Endothelial cell of umbilical vein (primary cell): ENCODE measurements at regions not wholly inside any gene's neighbourhood (a gene's known extent, or its start where the extent isn't known, plus 50 kb on each side); places are given as distances from the start of the nearest gene placed in this dataset.

Experiments used
- BruUV-seq: library from RNA; stranded (reverse); fragments of 400-500 nt; replicated peaks from 2 replicates; lab custom pipeline; 2021; lab: Mats Ljungman, UMichigan
- CTCF ChIA-PET: fragments of 300-600, 350-600 bp; sonication (Branson Sonifier 250); formaldehyde crosslinking; loops from one replicate; lab custom pipeline; 2021; ENCODE audit warnings: antibody characterized with exemption, inconsistent platforms; lab: Charles Lee
- POLR2A ChIA-PET: fragments of 300-600, 350-600 bp; sonication (Branson Sonifier 250); formaldehyde crosslinking; loops from one replicate; lab custom pipeline; 2021; ENCODE audit warnings: antibody characterized with exemption, inconsistent platforms; lab: Charles Lee
- DNase-seq: peaks from one replicate; pipeline ENCODE4 v3.0.0-alpha.2; 2011; ENCODE audit warnings: low read depth, low spot score
- FAIRE-seq: peaks from 2 replicates; lab custom pipeline; 2011; peaks lifted over from hg19 to GRCh38; lab: Jason Lieb, UNC
- H2AFZ ChIP-seq: 2 replicates; pipeline ENCODE4 v1.6.0; 2012; ENCODE audit warnings: low read depth, low read length, control low read depth, inconsistent platforms
- H3K27ac ChIP-seq: 2 replicates; pipeline ENCODE4 v1.5.1; 2011; ENCODE audit warnings: low read depth, mild to moderate bottlenecking, control low read depth, low read length, moderate library complexity; ENCODE audit not compliant: insufficient read depth
- H3K27me3 ChIP-seq, 2 experiments: 2 replicates each; pipeline versions ENCODE4 v1.6.0 to v1.6.1; 2011; ENCODE audit warnings: low read length in 2 of 2, mixed read lengths in 1 of 2; ENCODE audit not compliant: control insufficient read depth in 2 of 2, insufficient read depth in 2 of 2
- H3K36me3 ChIP-seq, 2 experiments: 2 replicates in 1 of 2; 3 replicates in 1 of 2; pipeline ENCODE4 v1.5.1; 2011; ENCODE audit warnings: low read length in 2 of 2, mild to moderate bottlenecking in 1 of 2, moderate library complexity in 1 of 2; ENCODE audit not compliant: control insufficient read depth in 2 of 2, insufficient read depth in 2 of 2; ENCODE audit errors: extremely low read depth in 1 of 2
- H3K4me1 ChIP-seq: 3 replicates; pipeline ENCODE4 v1.5.1; 2011; ENCODE audit warnings: mild to moderate bottlenecking, low read length; ENCODE audit not compliant: control insufficient read depth, insufficient read depth; ENCODE audit errors: extremely low read depth
- H3K4me2 ChIP-seq: 2 replicates; pipeline ENCODE4 v1.6.1; 2011; ENCODE audit warnings: low read length, control low read depth, mixed read lengths; ENCODE audit not compliant: insufficient read depth
- H3K4me3 ChIP-seq, 3 experiments: fragments of 200-600 bp in 1 of 3; sonication (generic), shearing (Covaris generic) in 1 of 3; replicated peaks in 1 of 3; 2 replicates each; pipeline ENCODE4 v1.5.1; 2011 to 2016; ENCODE audit warnings: control low read depth in 3 of 3, low read length in 3 of 3, mild to moderate bottlenecking in 2 of 3, inconsistent platforms in 1 of 3, low read depth in 1 of 3, moderate library complexity in 1 of 3; ENCODE audit not compliant: insufficient read depth in 1 of 3
- H3K79me2 ChIP-seq: 2 replicates; pipeline ENCODE4 v1.6.0; 2012; ENCODE audit warnings: low read length, inconsistent platforms; ENCODE audit not compliant: control insufficient read depth, insufficient read depth
- H3K9ac ChIP-seq: replicated peaks from 2 replicates; pipeline ENCODE3; 2011; ENCODE audit warnings: low read length, control low read depth; ENCODE audit not compliant: insufficient read depth; ENCODE audit errors: extremely low read depth
- H3K9me1 ChIP-seq: replicated peaks from 3 replicates; pipeline ENCODE4 v1.6.0; 2011; ENCODE audit warnings: mild to moderate bottlenecking, low read length; ENCODE audit not compliant: control insufficient read depth, insufficient read depth; ENCODE audit errors: extremely low read depth
- H3K9me3 ChIP-seq: replicated peaks from 2 replicates; pipeline ENCODE4 v1.5.1; 2012; ENCODE audit warnings: low read length, inconsistent platforms; ENCODE audit not compliant: control insufficient read depth, insufficient read depth
- H4K20me1 ChIP-seq: replicated peaks from 2 replicates; pipeline ENCODE3; 2011; ENCODE audit warnings: mild to moderate bottlenecking, low read length; ENCODE audit not compliant: control insufficient read depth, insufficient read depth; ENCODE audit errors: extremely low read depth
- CTCF ChIP-seq, 2 donors: IDR thresholded peaks; 1 replicate in 1 of 2; 2 replicates in 1 of 2; pipeline ENCODE4 v1.5.1; 2011; ENCODE audit warnings: low read length in 2 of 2, mild to moderate bottlenecking in 2 of 2, moderate library complexity in 2 of 2, control low read depth in 1 of 2, inconsistent platforms in 1 of 2, low read depth in 1 of 2; ENCODE audit not compliant: insufficient read depth in 1 of 2; ENCODE audit errors: extremely low read depth in 1 of 2
- EZH2 ChIP-seq: IDR thresholded peaks from 2 replicates; pipeline ENCODE4 v1.6.1; 2012; ENCODE audit warnings: borderline replicate concordance, low read depth, mild to moderate bottlenecking, moderate library complexity, low read length, inconsistent platforms; ENCODE audit not compliant: severe bottlenecking
- FOS ChIP-seq: IDR thresholded peaks from 2 replicates; pipeline ENCODE4 v1.6.1; 2011; ENCODE audit warnings: mild to moderate bottlenecking, low read length, moderate library complexity, borderline replicate concordance; ENCODE audit not compliant: insufficient read depth
- GATA2 ChIP-seq: IDR thresholded peaks from 2 replicates; pipeline ENCODE4 v1.7.0; 2011; ENCODE audit warnings: low read depth, mild to moderate bottlenecking, moderate library complexity, mixed read lengths, low read length; ENCODE audit not compliant: insufficient read length, insufficient read depth
- JUN ChIP-seq: IDR thresholded peaks from 2 replicates; pipeline ENCODE4 v1.6.1; 2011; ENCODE audit warnings: borderline replicate concordance, low read depth; ENCODE audit not compliant: insufficient read length, insufficient read depth
- MAX ChIP-seq: IDR thresholded peaks from 2 replicates; pipeline ENCODE4 v1.6.1; 2011; ENCODE audit not compliant: insufficient read depth, insufficient read length
- MYC ChIP-seq: IDR thresholded peaks from one replicate; pipeline ENCODE4 v1.6.1; 2011; ENCODE audit warnings: mild to moderate bottlenecking, low read depth, low read length
- POLR2A ChIP-seq: IDR thresholded peaks from 2 replicates; pipeline ENCODE4 v1.6.1; 2012; ENCODE audit warnings: low read depth, mild to moderate bottlenecking, control low read depth, low read length
- POLR2AphosphoS5 ChIP-seq: IDR thresholded peaks from 2 replicates; pipeline ENCODE4 v1.6.1; 2012; ENCODE audit warnings: low read depth, mild to moderate bottlenecking, control low read depth, low read length, moderate library complexity; ENCODE audit not compliant: insufficient read depth
- dilution Hi-C: fragments of 300-500 bp; cut with MboI; formaldehyde crosslinking; loops from one replicate; pipeline ENCODE4 v1.15.0; 2019; ENCODE audit warnings: low sequenced_read_pairs; ENCODE audit not compliant: extremely low pct_ligation_motif_present
- intact Hi-C: fragments of 100-400 bp; cut with micrococcal nuclease; formaldehyde crosslinking; loops from one replicate; pipeline ENCODE4 v1.10.0; 2022

GRCh38 chr12:91630083-91630482 is 447.5 kb upstream of the DCN start:
- dilution Hi-C loops = no loop called here
- Histone ChIP-seq H3K27ac (no peak overlapping the region), H3K9me3 (no peaks in the 10 kb centered on the region), H4K20me1 (no peaks in the 10 kb centered on the region), H3K9me1 (no peaks in the 10 kb centered on the region), H3K4me1 (no peaks in the 10 kb centered on the region), H3K4me3 (no peak overlapping the region), H3K79me2 (no peaks in the 10 kb centered on the region), H3K36me3 (no peaks in the 10 kb centered on the region), H3K27me3 (no peaks in the 10 kb centered on the region), H3K9ac (no peak overlapping the region), H3K4me2 (no peak overlapping the region), H2AFZ (no peak overlapping the region)
- intact Hi-C loops = no loop called here
- FAIRE-seq (no peak), DNase-seq (no peak)
- ChIA-PET CTCF (no interaction called here), POLR2A (no interaction called here)
- BruUV-seq = no TSS peak
- TF ChIP-seq POLR2A = no peak
- no peak for TF ChIP-seq MYC
- no peak for TF ChIP-seq FOS
- no peak for TF ChIP-seq CTCF (IDR thresholded peaks at IDR 0.05; ENCODE audit: extremely low read depth in 1 of 2, insufficient read depth in 1 of 2, low read depth in 1 of 2, low read length in 2 of 2)
- no peak for TF ChIP-seq GATA2
- no peak for TF ChIP-seq EZH2
- no peak for TF ChIP-seq POLR2AphosphoS5

GRCh38 chr12:91629440-91629839 is 446.8 kb upstream of the DCN start:
- Histone ChIP-seq H3K27ac (no peak overlapping the region), H3K36me3 (no peaks in the 10 kb centered on the region), H3K4me3 (no peak overlapping the region), H3K79me2 (no peaks in the 10 kb centered on the region), H3K9me3 (no peaks in the 10 kb centered on the region), H3K4me2 (no peak overlapping the region), H3K9me1 (no peaks in the 10 kb centered on the region), H3K4me1 (no peaks in the 10 kb centered on the region), H4K20me1 (no peaks in the 10 kb centered on the region), H2AFZ (no peak overlapping the region), H3K27me3 (no peaks in the 10 kb centered on the region), H3K9ac (no peak overlapping the region)
- DNase-seq (no peak), FAIRE-seq (no peak)
- intact Hi-C loops (no loop called here), dilution Hi-C loops (no loop called here)
- no TSS peak for BruUV-seq
- TF ChIP-seq POLR2AphosphoS5 = no peak
- TF ChIP-seq GATA2 = no peak
- TF ChIP-seq MYC = no peak
- no peak for TF ChIP-seq CTCF (IDR thresholded peaks at IDR 0.05; ENCODE audit: extremely low read depth in 1 of 2, insufficient read depth in 1 of 2, low read depth in 1 of 2, low read length in 2 of 2)
- TF ChIP-seq POLR2A = no peak
- TF ChIP-seq JUN = no peak
- no peak for TF ChIP-seq FOS
- no peak for TF ChIP-seq MAX
- TF ChIP-seq EZH2 = no peak
- ChIA-PET CTCF (no interaction called here), POLR2A (no interaction called here)
